ENCODE measurements at regions not wholly inside any gene's neighbourhood (a gene's known extent, or its start where the extent isn't known, plus 50 kb on each side); places are given as distances from the start of the nearest gene placed in this dataset.

DNA sequence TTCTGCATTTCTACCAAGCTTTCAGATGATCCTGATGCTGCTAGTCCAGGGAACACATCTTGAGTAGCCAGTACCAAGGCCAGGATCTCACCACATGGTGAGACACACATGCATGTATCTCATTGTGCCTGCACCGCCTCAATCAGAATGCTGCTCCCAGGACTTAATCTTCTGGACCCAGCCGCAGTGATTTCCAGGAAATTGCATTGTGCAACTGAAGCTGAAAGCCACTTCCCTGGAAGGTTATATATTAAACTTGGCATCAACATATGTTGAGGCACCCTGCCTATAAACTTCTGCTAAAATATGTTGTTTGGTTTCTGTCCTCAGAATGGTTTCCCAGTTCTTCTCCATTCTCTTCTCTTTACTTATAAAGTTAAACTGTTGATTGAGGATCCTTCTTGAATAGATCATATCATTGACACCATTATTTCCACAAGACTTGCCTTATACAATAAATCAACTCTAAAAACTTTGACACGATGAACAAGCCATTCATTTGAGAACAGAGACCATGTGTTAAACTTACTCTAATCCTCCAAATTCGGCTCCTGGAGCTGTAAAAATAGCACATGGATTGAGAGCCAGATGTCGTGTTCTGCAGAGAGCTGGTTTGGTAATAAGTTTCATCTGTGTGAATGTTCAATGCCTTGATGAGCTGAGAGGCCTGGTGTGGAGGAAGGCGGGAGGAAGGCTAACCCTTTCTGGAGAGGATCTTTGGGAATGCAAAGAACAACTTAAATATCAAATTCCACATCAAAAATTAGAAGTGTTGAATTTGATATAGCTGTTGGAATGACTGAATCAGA lies 65.0 kb upstream of the PCSK2 start:
- DNase-seq (ENCODE audit: low spot score in 2 of 2) (no peak), ATAC-seq (ENCODE audit: low read depth) (no peak)
- Mint-ChIP-seq H3K27me3 (no peaks in the 10 kb centered on the region), H3K4me1 (no peaks in the 10 kb centered on the region), H3K36me3 (no peaks in the 10 kb centered on the region), H3K4me3 (no peak overlapping the region), H3K9me3 (peaks cover 1% of the 10 kb centered on the region), H3K27ac (no peak overlapping the region)

DNA sequence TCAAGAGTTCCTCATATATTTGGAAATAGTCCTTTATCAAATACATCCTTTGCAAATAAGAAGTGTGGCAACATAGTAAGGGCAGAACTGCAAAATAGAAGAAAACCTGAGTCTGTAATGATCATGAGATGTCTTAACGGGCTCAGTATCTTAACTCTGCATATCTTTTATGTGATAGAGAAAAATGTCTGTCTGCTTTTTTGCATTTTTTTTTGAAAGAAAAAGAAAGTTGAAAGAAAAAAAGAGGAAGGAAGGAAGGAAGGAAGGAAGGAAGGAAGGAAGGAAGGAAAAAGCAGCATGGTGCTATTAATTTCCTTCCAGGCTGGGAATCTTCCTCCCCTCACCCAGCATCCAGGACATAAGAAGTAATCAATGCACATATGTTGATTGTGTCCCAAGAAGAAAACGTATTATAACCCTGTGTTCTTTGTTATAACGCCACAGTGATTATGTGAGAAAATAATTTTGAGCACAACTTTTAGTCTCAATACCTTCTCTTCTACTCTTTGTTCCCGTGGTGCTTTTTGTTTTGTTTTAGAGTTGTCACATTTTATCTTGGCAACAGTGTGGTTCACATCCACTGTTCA lies 58.7 kb upstream of the PCSK2 start:
- Mint-ChIP-seq H3K4me3 (no peak overlapping the region), H3K4me1 (no peaks in the 10 kb centered on the region), H3K27me3 (no peaks in the 10 kb centered on the region), H3K27ac (no peak overlapping the region), H3K36me3 (no peaks in the 10 kb centered on the region), H3K9me3 (peaks cover 2% of the 10 kb centered on the region)
- DNase-seq (ENCODE audit: low spot score in 2 of 2) (no peak), ATAC-seq (ENCODE audit: low read depth) (no peak)

DNA sequence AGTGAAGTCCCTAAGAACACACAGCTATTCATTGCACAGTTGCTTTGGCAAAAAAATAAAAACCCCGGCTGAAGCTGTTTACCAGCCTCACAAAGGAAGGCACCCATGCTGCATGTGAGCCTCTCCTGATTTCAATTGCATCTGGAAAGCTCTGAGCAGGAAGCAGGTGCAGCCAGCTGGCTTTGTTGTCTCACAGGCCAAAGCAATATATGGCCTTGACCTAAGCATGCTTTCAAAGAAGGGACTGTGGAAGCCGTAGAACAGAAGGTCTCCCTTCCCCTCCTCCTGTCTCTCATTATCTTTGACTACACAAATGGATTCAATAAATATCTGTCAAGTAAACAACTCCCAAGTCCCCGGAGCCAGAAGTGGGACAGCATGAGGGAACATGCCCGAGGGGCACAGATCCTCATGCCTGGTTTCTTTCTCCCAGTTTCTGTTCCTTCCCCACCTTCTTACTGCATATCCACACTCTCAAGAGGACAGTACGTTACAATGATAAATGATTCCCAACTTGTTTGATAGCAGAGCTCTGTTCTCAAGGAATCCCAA lies 57.2 kb upstream of the PCSK2 start:
- no peak overlapping the region for H3K27ac Mint-ChIP-seq
- H3K9me3 Mint-ChIP-seq, result peaks cover 2% of the 10 kb centered on the region

DNA sequence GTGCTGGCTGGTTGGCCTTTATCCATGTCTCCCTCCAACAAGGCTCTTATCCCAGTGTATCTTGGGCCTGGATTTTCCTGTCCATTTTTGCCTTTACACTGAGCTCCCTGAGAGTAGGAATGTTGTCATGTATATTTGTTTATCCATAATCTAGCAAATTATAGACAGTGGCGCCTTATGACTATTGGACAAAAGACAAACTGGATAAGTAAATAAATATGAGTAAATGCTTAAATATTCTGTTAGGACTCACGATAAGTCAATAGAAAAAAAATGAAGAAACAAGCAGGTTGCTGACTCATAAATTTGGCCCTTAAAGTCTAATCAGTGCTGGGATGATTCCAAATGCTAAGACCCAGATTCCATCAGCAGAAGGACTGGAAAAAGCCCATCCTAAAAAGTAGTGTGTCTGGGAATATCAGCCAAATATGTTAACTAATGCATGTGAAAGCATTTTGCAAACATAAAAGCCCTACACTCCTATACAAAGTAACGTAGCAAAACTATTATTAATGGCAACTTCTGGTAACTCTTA lies 55.0 kb upstream of the PCSK2 start:
- Mint-ChIP-seq H3K4me1 (no peaks in the 10 kb centered on the region), H3K27me3 (peaks cover 2% of the 10 kb centered on the region), H3K4me3 (no peak overlapping the region), H3K36me3 (no peaks in the 10 kb centered on the region), H3K9me3 (peaks cover 2% of the 10 kb centered on the region), H3K27ac (no peak overlapping the region)
- ATAC-seq (ENCODE audit: low read depth), result no peak
- no peak for DNase-seq (ENCODE audit: low spot score in 2 of 2)

More for the DNA sequence above, 57.2 kb upstream of the PCSK2 start:
- ATAC-seq (ENCODE audit: low read depth) (no peak), DNase-seq (ENCODE audit: low spot score in 2 of 2) (no peak)
- no peaks in the 10 kb centered on the region for H3K27me3 Mint-ChIP-seq
- no peak overlapping the region for H3K4me3 Mint-ChIP-seq
- no peaks in the 10 kb centered on the region for H3K4me1 Mint-ChIP-seq
- no peaks in the 10 kb centered on the region for H3K36me3 Mint-ChIP-seq

DNA sequence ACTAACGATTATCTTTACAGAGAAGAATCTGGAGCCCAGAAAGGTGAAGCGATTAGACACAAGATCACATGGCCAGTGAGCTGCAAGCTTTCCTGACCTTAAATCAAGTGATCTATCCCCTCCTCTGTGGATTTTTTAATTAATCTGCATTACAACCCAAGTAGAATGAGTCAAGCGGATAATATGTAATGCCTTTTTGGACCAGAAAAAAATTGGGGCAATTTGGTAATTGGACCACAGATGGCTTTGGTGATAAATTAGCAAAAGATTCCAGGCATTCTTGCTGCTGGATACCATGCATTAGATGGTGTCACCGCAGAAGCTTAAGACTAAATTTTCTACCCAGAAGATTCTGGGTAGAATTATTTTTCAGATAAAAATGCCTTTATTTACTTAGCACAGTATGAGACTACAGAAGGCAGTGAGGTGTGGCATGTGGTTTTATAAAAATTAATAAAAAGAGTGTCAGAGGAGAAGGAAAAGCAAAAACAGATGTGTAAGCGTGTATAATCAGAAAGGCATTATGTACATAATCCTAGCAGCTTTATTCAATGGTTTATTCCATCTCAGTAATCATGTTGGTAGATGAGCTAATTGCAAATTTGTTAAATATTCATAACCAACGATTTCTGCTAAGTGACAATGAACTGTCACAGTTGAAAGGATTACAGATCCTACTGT lies 53.9 kb upstream of the PCSK2 start:
- Mint-ChIP-seq H3K36me3 (no peaks in the 10 kb centered on the region), H3K27me3 (peaks cover 5% of the 10 kb centered on the region), H3K4me3 (no peak overlapping the region), H3K27ac (no peak overlapping the region), H3K9me3 (peaks cover 2% of the 10 kb centered on the region), H3K4me1 (no peaks in the 10 kb centered on the region)
- ATAC-seq (ENCODE audit: low read depth) (no peak), DNase-seq (ENCODE audit: low spot score in 2 of 2) (no peak)
